Activated CD4-positive, alpha-beta T cell treated with anti-CD3 and anti-CD28 coated beads, Interleukin-2, amount 10 ng/mL, durations not matched to agents 24 days and 14 days (primary cell): ENCODE measurements at regions not wholly inside any gene's neighbourhood (a gene's known extent, or its start where the extent isn't known, plus 50 kb on each side); places are given as distances from the start of the nearest gene placed in this dataset.
"Not testable (repeated sequence)": the region's sequence is repeated elsewhere in the genome, so short reads cannot be mapped to it uniquely, and the experiment has no call there.

Experiments used
- DNase-seq: peaks from one replicate; pipeline ENCODE4 v3.0.0; 2022
- H3K27ac Mint-ChIP-seq: one replicate; pipeline ENCODE4 v1.8.0; 2022; ENCODE audit warnings: mild to moderate bottlenecking, mixed read lengths
- H3K27me3 Mint-ChIP-seq: one replicate; pipeline ENCODE4 v1.8.0; 2022; ENCODE audit warnings: mixed read lengths
- H3K36me3 Mint-ChIP-seq: one replicate; pipeline ENCODE4 v1.8.0; 2022; ENCODE audit warnings: low read depth, mild to moderate bottlenecking, mixed read lengths
- H3K4me1 Mint-ChIP-seq: one replicate; pipeline ENCODE4 v1.8.0; 2021; ENCODE audit warnings: mixed read lengths
- H3K4me3 Mint-ChIP-seq: one replicate; pipeline ENCODE4 v1.8.0; 2022; ENCODE audit warnings: mild to moderate bottlenecking, moderate library complexity, mixed read lengths
- H3K9me3 Mint-ChIP-seq: one replicate; pipeline ENCODE4 v1.8.0; 2021; ENCODE audit warnings: mixed read lengths
- intact Hi-C: fragments of 100-400 bp; cut with micrococcal nuclease; formaldehyde crosslinking; loops from one replicate; pipeline ENCODE4 v1.15.1; 2023

DNA sequence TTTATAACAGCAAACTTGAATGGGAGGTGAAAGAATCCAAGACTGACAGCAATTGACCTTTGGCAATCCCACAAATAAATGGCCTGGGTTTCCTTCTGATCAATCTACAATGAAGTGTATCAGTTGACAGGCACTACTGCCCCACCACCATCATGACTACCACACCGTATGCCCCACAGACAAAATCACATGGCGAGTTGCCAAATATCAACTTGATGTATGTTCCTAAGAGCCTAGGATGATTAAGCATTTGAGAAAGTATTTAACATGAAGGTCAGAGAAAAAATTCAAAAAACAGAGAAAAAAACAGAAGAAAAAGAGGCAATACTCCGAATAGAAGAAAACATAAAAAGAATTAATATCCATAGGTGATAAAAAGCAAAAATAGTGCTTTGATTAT, 215.9 kb upstream of the STAC start:
- no peak for DNase-seq
- H3K27ac Mint-ChIP-seq, result no peak overlapping the region
- intact Hi-C loops, result no loop called here
- no peaks in the 10 kb centered on the region for H3K27me3 Mint-ChIP-seq
- no peaks in the 10 kb centered on the region for H3K4me1 Mint-ChIP-seq
- no peaks in the 10 kb centered on the region for H3K36me3 Mint-ChIP-seq
- no peak overlapping the region for H3K4me3 Mint-ChIP-seq
- H3K9me3 Mint-ChIP-seq, result no peaks in the 10 kb centered on the region

GRCh38 chr3:36165509-36166290, 214.6 kb upstream of the STAC start:
- no peak for DNase-seq
- H3K27ac Mint-ChIP-seq, result no peak overlapping the region
- no peaks in the 10 kb centered on the region for H3K4me1 Mint-ChIP-seq
- no peak overlapping the region for H3K4me3 Mint-ChIP-seq
- H3K27me3 Mint-ChIP-seq, result no peaks in the 10 kb centered on the region
- no peaks in the 10 kb centered on the region for H3K9me3 Mint-ChIP-seq
- H3K36me3 Mint-ChIP-seq, result no peaks in the 10 kb centered on the region
- intact Hi-C loops, result no loop called here

DNA sequence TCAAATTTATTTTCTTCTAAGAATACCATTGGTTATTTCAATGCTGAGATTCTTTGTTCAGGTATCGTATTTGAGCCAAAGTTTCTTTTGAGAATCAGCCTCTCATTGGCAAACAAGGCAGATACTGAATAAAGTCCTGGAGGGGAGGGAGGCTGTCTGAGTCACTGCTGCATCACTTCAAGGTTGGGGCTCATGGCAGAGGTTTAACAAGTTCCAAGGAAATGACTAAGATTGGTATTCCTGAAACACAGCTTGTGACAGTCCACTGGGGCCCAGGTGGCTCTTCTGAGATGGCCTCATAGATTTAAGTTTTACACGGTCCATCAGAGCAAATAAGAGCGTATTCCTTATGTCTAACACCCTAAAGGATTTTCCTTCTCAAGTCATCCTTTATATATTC, 213.8 kb upstream of the STAC start:
- no peaks in the 10 kb centered on the region for H3K27me3 Mint-ChIP-seq
- no peak overlapping the region for H3K4me3 Mint-ChIP-seq

DNA sequence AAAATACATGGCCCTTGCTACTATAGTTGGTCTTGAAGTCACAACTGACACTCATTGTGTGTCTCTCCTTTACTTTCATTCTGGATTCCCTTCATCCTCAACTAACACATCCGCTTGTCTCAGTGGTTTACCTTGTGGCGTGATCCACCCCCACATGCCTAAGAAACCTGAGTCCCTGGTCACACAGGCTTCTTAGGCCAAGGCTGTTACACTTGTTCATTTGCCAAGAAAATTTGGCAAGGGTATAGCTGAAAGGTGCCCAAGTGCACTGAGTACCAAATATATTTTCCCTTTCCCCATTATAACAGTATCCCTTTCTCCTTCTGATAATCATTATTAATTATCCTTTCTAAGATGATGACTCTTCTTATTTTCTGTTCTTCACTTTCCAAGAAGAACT, 207.6 kb upstream of the STAC start:
- no peaks in the 10 kb centered on the region for H3K36me3 Mint-ChIP-seq
- no peaks in the 10 kb centered on the region for H3K4me1 Mint-ChIP-seq
- H3K27me3 Mint-ChIP-seq, result no peaks in the 10 kb centered on the region
- intact Hi-C loops, result no loop called here
- no peaks in the 10 kb centered on the region for H3K9me3 Mint-ChIP-seq
- H3K4me3 Mint-ChIP-seq, result no peak overlapping the region
- no peak for DNase-seq
- no peak overlapping the region for H3K27ac Mint-ChIP-seq

More for the DNA sequence above, 213.8 kb upstream of the STAC start:
- H3K27ac Mint-ChIP-seq, result no peak overlapping the region
- H3K9me3 Mint-ChIP-seq, result no peaks in the 10 kb centered on the region
- intact Hi-C loops, result no loop called here
- no peak for DNase-seq
- no peaks in the 10 kb centered on the region for H3K36me3 Mint-ChIP-seq
- no peaks in the 10 kb centered on the region for H3K4me1 Mint-ChIP-seq

GRCh38 chr3:36175113-36175812, 205.0 kb upstream of the STAC start:
- no peaks in the 10 kb centered on the region for H3K27me3 Mint-ChIP-seq
- no peak overlapping the region for H3K4me3 Mint-ChIP-seq
- no peak for DNase-seq
- intact Hi-C loops, result no loop called here
- H3K4me1 Mint-ChIP-seq, result no peaks in the 10 kb centered on the region
- no peaks in the 10 kb centered on the region for H3K9me3 Mint-ChIP-seq
- no peak overlapping the region for H3K27ac Mint-ChIP-seq
- no peaks in the 10 kb centered on the region for H3K36me3 Mint-ChIP-seq

DNA sequence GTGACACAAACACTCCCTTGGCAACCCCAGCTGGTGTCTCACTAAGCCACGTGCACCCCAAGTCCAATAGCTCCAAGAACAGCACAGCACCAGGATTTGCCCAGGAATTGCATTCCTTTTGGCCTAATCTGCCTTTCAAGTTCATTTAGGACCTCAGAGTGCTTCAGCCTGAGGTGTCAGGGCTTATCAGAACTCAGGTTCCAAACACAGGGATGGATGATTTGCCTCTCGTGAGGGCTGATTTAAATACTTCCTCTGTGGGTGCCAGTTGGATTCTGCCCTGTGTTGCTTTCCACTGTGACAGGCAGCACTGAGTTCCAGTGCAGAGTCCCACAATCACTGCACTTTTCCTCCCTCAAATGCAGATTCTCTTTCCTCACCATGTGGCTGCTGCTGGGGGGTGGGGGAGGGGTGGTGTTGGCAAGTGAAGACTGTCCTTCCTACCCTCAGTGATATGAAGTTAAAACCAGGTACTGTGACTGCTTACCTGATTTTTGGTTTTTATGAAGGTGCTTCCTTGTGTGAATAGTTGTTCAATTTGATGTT, 204.3 kb upstream of the STAC start:
- H3K36me3 Mint-ChIP-seq, result no peaks in the 10 kb centered on the region
- H3K9me3 Mint-ChIP-seq, result no peaks in the 10 kb centered on the region
- no peak overlapping the region for H3K4me3 Mint-ChIP-seq
- H3K27ac Mint-ChIP-seq, result no peak overlapping the region
- no peak for DNase-seq
- no peaks in the 10 kb centered on the region for H3K27me3 Mint-ChIP-seq
- H3K4me1 Mint-ChIP-seq, result no peaks in the 10 kb centered on the region
- intact Hi-C loops, result no loop called here

DNA sequence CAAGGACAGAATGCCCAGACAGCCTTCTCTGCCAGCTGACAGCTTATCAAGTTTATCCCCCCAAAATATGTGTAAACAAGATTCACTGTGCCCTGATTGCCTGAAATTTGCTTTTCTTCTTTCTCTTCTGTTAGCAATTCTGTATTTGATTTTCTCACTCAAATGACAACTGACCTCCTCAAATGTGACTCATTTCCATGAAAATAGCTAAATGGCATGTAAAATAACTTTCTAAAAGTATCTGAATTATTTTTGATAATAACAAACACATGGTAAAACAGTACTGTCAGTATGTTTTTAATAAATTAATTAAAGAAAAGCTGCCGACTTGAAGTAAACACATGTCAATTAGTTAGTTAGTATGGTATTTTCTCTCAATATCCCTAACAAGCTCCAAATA, 202.3 kb upstream of the STAC start:
- H3K4me1 Mint-ChIP-seq, result no peaks in the 10 kb centered on the region
- intact Hi-C loops, result no loop called here
- no peaks in the 10 kb centered on the region for H3K9me3 Mint-ChIP-seq
- H3K36me3 Mint-ChIP-seq, result no peaks in the 10 kb centered on the region
- no peaks in the 10 kb centered on the region for H3K27me3 Mint-ChIP-seq
- no peak overlapping the region for H3K27ac Mint-ChIP-seq
- DNase-seq, result no peak
- H3K4me3 Mint-ChIP-seq, result no peak overlapping the region

DNA sequence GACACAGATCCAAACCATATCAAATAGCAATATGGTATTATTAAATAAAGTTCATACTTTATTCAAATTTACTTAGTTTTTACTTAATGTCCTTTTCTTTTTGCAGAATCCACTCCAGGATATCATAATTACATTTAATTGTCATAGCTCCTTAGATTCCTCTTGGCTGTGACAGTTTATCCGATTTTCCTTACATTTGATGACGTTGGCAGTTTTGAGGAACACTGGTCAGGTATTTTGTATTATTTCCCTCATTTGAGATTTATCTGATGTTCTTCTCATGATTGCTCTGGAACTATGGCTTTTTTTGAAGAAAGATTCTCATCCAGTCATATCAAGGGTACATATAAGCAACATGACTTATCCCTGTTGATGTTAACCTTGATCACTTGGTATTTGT, 198.3 kb upstream of the STAC start:
- no peaks in the 10 kb centered on the region for H3K4me1 Mint-ChIP-seq

GRCh38 chr3:36187197-36187596, 193.1 kb upstream of the STAC start:
- DNase-seq, H3K27me3 Mint-ChIP-seq, H3K4me3 Mint-ChIP-seq, H3K4me1 Mint-ChIP-seq, H3K27ac Mint-ChIP-seq, H3K36me3 Mint-ChIP-seq, H3K9me3 Mint-ChIP-seq, intact Hi-C loops: not testable (repeated sequence)

More for the DNA sequence above, 198.3 kb upstream of the STAC start:
- Mint-ChIP-seq H3K36me3 (no peaks in the 10 kb centered on the region), H3K9me3 (no peaks in the 10 kb centered on the region), H3K4me3 (no peak overlapping the region), H3K27ac (no peak overlapping the region), H3K27me3 (no peaks in the 10 kb centered on the region)
- DNase-seq, result no peak
- intact Hi-C loops, result no loop called here

DNA sequence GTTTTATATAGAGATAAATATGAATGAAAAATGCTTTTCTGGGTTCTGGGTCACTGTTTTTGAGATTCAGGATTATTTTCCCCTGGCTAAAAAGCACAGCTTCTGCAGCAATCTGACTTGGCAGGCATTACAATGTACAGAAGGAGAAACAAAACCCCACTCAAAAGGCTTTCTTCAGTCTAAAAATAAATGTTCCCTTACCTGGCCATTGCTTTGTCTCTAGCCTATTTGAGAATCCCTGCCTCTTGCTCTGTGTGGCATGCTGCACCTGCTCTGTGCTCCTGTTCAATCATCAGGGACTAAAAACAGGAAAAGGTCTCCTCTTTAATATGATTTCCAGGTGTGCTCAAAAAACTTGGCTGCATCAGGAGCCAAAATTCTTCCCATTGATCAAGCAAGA, 187.4 kb upstream of the STAC start:
- Mint-ChIP-seq H3K27ac (no peak overlapping the region), H3K4me1 (no peaks in the 10 kb centered on the region), H3K27me3 (no peaks in the 10 kb centered on the region), H3K36me3 (no peaks in the 10 kb centered on the region), H3K4me3 (no peak overlapping the region), H3K9me3 (no peaks in the 10 kb centered on the region)
- DNase-seq, result no peak
- intact Hi-C loops, result no loop called here

DNA sequence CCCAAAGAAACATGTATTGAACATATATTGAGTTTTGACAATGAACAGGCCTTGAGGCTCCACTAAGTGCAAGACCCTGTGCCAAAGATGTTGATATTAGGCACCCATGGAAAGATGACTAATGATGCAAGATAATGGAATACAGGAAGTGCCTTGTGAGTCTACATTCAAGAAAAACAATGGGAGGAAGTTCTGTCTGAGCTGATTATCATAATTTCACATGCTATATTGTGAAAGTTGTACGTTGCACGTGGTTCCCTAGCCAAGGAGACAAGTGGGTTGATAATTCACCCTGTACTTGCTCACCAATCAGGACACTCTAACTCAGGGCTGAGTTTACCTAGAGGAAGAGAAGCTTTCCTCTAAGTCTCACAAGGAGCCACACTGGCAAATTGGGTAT, 186.9 kb upstream of the STAC start:
- Mint-ChIP-seq H3K27ac (no peak overlapping the region), H3K4me1 (no peaks in the 10 kb centered on the region), H3K36me3 (no peaks in the 10 kb centered on the region), H3K4me3 (no peak overlapping the region), H3K9me3 (no peaks in the 10 kb centered on the region), H3K27me3 (no peaks in the 10 kb centered on the region)
- intact Hi-C loops, result no loop called here
- no peak for DNase-seq

- H3K27me3 Mint-ChIP-seq, result no peaks in the 10 kb centered on the region
- no peak for DNase-seq
- no peaks in the 10 kb centered on the region for H3K4me1 Mint-ChIP-seq
- no peaks in the 10 kb centered on the region for H3K9me3 Mint-ChIP-seq
- H3K36me3 Mint-ChIP-seq, result no peaks in the 10 kb centered on the region
- intact Hi-C loops, result no loop called here
- no peak overlapping the region for H3K27ac Mint-ChIP-seq
- H3K4me3 Mint-ChIP-seq, result no peak overlapping the region
Observed at GRCh38 chr3:36196058-36196457, 184.2 kb upstream of the STAC start.

GRCh38 chr3:36197151-36197550, 183.2 kb upstream of the STAC start:
- Mint-ChIP-seq H3K4me3 (no peak overlapping the region), H3K27me3 (no peaks in the 10 kb centered on the region), H3K36me3 (no peaks in the 10 kb centered on the region), H3K27ac (no peak overlapping the region), H3K4me1 (no peaks in the 10 kb centered on the region), H3K9me3 (no peaks in the 10 kb centered on the region)
- intact Hi-C loops, result no loop called here
- no peak for DNase-seq

DNA sequence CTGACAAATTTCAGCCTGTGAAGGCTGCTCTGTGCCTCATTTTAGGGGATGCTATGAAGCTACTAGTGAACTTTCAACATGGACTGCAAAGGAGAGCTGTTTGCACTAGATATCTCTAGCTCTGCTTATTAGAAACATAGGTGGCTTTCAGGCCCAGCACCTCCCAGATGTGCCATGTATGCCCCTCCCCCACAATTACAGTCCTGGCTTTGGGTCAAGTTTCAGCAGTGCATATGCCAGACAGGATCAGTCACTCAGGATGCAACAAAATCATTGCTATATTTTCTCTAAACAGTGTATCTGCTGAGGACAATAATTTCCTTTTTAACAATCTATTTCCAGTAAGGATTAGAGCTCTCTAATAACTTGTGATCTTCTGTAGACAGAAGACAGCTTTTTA, 178.8 kb upstream of the STAC start:
- intact Hi-C loops, result no loop called here
- no peak overlapping the region for H3K4me3 Mint-ChIP-seq
- no peaks in the 10 kb centered on the region for H3K4me1 Mint-ChIP-seq
- DNase-seq, result no peak
- H3K27ac Mint-ChIP-seq, result no peak overlapping the region
- no peaks in the 10 kb centered on the region for H3K9me3 Mint-ChIP-seq
- no peaks in the 10 kb centered on the region for H3K36me3 Mint-ChIP-seq
- no peaks in the 10 kb centered on the region for H3K27me3 Mint-ChIP-seq
